ENCODE measurements at regions not wholly inside any gene's neighbourhood (a gene's known extent, or its start where the extent isn't known, plus 50 kb on each side); places are given as distances from the start of the nearest gene placed in this dataset.

- Histone ChIP-seq H3K27ac (ENCODE audit: low read length) (peak overlapping the region; percentile 11), H3K9me3 (ENCODE audit: control insufficient read depth, low read depth, low read length) (no peaks in the 10 kb centered on the region), H3K27me3 (ENCODE audit: control insufficient read depth, insufficient read depth, low read length) (no peaks in the 10 kb centered on the region), H3K36me3 (ENCODE audit: control insufficient read depth, insufficient read depth, low read length) (no peaks in the 10 kb centered on the region), H3K4me1 (ENCODE audit: control insufficient read depth, insufficient read depth, low read length) (peaks cover 6% of the 10 kb centered on the region), H3K4me3 (ENCODE audit: low read length) (no peak overlapping the region)
- no CpG with 5 or more reads among the region's 4 CpGs for WGBS (ENCODE audit: insufficient coverage, low lambda C conversion rate)
- peak in 1 of 2 donors; percentile 49 for DNase-seq
Measured at GRCh38 chr4:11732155-11732554, 303.5 kb upstream of the HS3ST1 start.

DNA sequence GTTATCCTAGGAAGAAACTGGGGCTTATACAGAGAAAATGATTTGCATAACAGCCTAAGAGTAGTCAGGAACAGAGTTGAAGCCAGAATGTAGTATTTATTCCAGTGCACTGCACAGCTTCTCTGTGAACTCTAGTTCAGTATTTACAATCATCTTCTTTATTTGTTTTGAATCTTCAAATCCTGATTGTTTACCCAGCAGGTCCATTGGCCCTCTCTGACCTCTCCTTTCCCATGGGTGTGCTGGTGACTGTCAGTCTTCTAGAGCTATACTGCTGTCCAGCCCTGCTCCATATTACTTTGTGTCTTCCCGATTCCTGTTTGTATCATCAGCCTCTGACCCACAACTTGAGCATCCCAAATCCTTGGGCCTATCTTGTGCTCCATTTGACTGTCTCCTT is 301.9 kb upstream of the HS3ST1 start:
- H3K9me3 ChIP-seq (ENCODE audit: control insufficient read depth, low read depth, low read length), result no peaks in the 10 kb centered on the region
- H3K27me3 ChIP-seq (ENCODE audit: control insufficient read depth, insufficient read depth, low read length), result no peaks in the 10 kb centered on the region
- no peaks in the 10 kb centered on the region for H3K36me3 ChIP-seq (ENCODE audit: control insufficient read depth, insufficient read depth, low read length)
- H3K4me3 ChIP-seq (ENCODE audit: low read length), result no peak overlapping the region
- no peak overlapping the region for H3K27ac ChIP-seq (ENCODE audit: low read length)
- peaks cover 6% of the 10 kb centered on the region for H3K4me1 ChIP-seq (ENCODE audit: control insufficient read depth, insufficient read depth, low read length)
- no CpG with 5 or more reads among the region's 1 CpG for whole genome bisulfite sequencing (ENCODE audit: insufficient coverage, low lambda C conversion rate)
- no peak for DNase-seq

DNA sequence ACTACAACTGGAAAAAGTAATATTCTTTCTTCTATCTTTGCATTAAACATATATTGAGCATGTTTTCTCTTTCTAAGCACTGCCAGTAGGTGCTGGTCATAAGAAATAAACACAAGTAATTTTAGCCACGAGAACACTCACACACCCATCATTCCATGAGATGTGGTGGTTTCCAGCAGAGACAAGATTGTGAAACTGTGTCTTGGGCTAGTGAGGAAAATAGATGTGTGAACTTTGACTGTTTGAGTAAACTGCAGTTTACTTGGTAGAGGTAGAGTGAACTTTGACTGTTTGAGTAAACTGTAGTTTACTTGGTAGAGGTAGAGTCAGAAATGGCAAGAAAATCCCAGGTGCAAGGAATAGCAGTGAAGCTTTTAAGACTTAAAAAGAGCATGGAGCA is 300.9 kb upstream of the HS3ST1 start:
- no peaks in the 10 kb centered on the region for H3K36me3 ChIP-seq (ENCODE audit: control insufficient read depth, insufficient read depth, low read length)
- no peak overlapping the region for H3K4me3 ChIP-seq (ENCODE audit: low read length)
- peak; percentile 25 to 76 for DNase-seq
- WGBS (ENCODE audit: insufficient coverage, low lambda C conversion rate), result no CpG with 5 or more reads among the region's 1 CpG
- H3K27ac ChIP-seq (ENCODE audit: low read length), result peak overlapping the region; percentile 64
- no peaks in the 10 kb centered on the region for H3K9me3 ChIP-seq (ENCODE audit: control insufficient read depth, low read depth, low read length)
- no peaks in the 10 kb centered on the region for H3K27me3 ChIP-seq (ENCODE audit: control insufficient read depth, insufficient read depth, low read length)
- H3K4me1 ChIP-seq (ENCODE audit: control insufficient read depth, insufficient read depth, low read length), result peaks cover 6% of the 10 kb centered on the region

GRCh38 chr4:11727903-11728564 is 299.3 kb upstream of the HS3ST1 start:
- Histone ChIP-seq H3K36me3 (ENCODE audit: control insufficient read depth, insufficient read depth, low read length) (no peaks in the 10 kb centered on the region), H3K4me3 (ENCODE audit: low read length) (no peak overlapping the region), H3K9me3 (ENCODE audit: control insufficient read depth, low read depth, low read length) (no peaks in the 10 kb centered on the region), H3K27me3 (ENCODE audit: control insufficient read depth, insufficient read depth, low read length) (no peaks in the 10 kb centered on the region), H3K27ac (ENCODE audit: low read length) (no peak overlapping the region), H3K4me1 (ENCODE audit: control insufficient read depth, insufficient read depth, low read length) (peaks cover 6% of the 10 kb centered on the region)
- WGBS (ENCODE audit: insufficient coverage, low lambda C conversion rate), result 100% methylated on average over 1 of the region's 3 CpGs
- DNase-seq, result no peak

- no peaks in the 10 kb centered on the region for H3K27me3 ChIP-seq (ENCODE audit: control insufficient read depth, insufficient read depth, low read length)
- no peak for DNase-seq
- no peaks in the 10 kb centered on the region for H3K9me3 ChIP-seq (ENCODE audit: control insufficient read depth, low read depth, low read length)
- H3K4me3 ChIP-seq (ENCODE audit: low read length), result no peak overlapping the region
- peaks cover 3% of the 10 kb centered on the region for H3K4me1 ChIP-seq (ENCODE audit: control insufficient read depth, insufficient read depth, low read length)
- H3K36me3 ChIP-seq (ENCODE audit: control insufficient read depth, insufficient read depth, low read length), result no peaks in the 10 kb centered on the region
- H3K27ac ChIP-seq (ENCODE audit: low read length), result no peak overlapping the region
Measured at GRCh38 chr4:11724731-11725130, 296.0 kb upstream of the HS3ST1 start.

- DNase-seq, result no peak
- H3K36me3 ChIP-seq (ENCODE audit: control insufficient read depth, insufficient read depth, low read length), result no peaks in the 10 kb centered on the region
- no peaks in the 10 kb centered on the region for H3K27me3 ChIP-seq (ENCODE audit: control insufficient read depth, insufficient read depth, low read length)
- H3K4me1 ChIP-seq (ENCODE audit: control insufficient read depth, insufficient read depth, low read length), result peaks cover 3% of the 10 kb centered on the region
- no peak overlapping the region for H3K4me3 ChIP-seq (ENCODE audit: low read length)
- WGBS (ENCODE audit: insufficient coverage, low lambda C conversion rate), result 73% methylated on average over 2 of the region's 4 CpGs
- no peak overlapping the region for H3K27ac ChIP-seq (ENCODE audit: low read length)
- no peaks in the 10 kb centered on the region for H3K9me3 ChIP-seq (ENCODE audit: control insufficient read depth, low read depth, low read length)
Measured at GRCh38 chr4:11722223-11722622, 293.5 kb upstream of the HS3ST1 start.

DNA sequence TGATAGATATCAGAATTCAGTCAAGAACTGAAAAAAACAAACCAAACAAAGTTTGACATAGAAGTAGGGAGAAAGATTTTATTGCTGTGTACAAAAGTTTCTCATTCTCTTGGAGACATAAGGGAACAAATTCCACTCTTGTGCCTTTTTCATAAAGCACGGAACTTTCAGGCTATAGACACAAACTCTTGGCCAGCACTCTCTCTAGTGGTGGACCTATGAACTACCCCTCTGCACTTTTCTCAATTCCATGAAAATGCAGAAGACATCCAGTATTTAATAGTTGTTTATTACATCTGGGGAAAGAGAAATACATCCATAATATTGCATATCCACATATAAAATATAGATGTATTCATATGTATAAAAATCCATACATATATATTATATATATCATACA is 291.6 kb upstream of the HS3ST1 start:
- H3K4me3 ChIP-seq (ENCODE audit: low read length), result no peak overlapping the region
- no CpG with 5 or more reads among the region's 1 CpG for whole genome bisulfite sequencing (ENCODE audit: insufficient coverage, low lambda C conversion rate)
- no peak overlapping the region for H3K27ac ChIP-seq (ENCODE audit: low read length)
- peaks cover 3% of the 10 kb centered on the region for H3K4me1 ChIP-seq (ENCODE audit: control insufficient read depth, insufficient read depth, low read length)
- H3K36me3 ChIP-seq (ENCODE audit: control insufficient read depth, insufficient read depth, low read length), result no peaks in the 10 kb centered on the region
- H3K9me3 ChIP-seq (ENCODE audit: control insufficient read depth, low read depth, low read length), result no peaks in the 10 kb centered on the region
- peak; percentile 18 to 42 for DNase-seq
- no peaks in the 10 kb centered on the region for H3K27me3 ChIP-seq (ENCODE audit: control insufficient read depth, insufficient read depth, low read length)

GRCh38 chr4:11719879-11720278 is 291.2 kb upstream of the HS3ST1 start:
- no peak overlapping the region for H3K27ac ChIP-seq (ENCODE audit: low read length)
- H3K4me1 ChIP-seq (ENCODE audit: control insufficient read depth, insufficient read depth, low read length), result peaks cover 3% of the 10 kb centered on the region
- DNase-seq, result no peak
- WGBS (ENCODE audit: insufficient coverage, low lambda C conversion rate), result no CpG with 5 or more reads among the region's 4 CpGs
- no peak overlapping the region for H3K4me3 ChIP-seq (ENCODE audit: low read length)
- no peaks in the 10 kb centered on the region for H3K9me3 ChIP-seq (ENCODE audit: control insufficient read depth, low read depth, low read length)
- no peaks in the 10 kb centered on the region for H3K27me3 ChIP-seq (ENCODE audit: control insufficient read depth, insufficient read depth, low read length)
- H3K36me3 ChIP-seq (ENCODE audit: control insufficient read depth, insufficient read depth, low read length), result no peaks in the 10 kb centered on the region

- Histone ChIP-seq H3K9me3 (ENCODE audit: control insufficient read depth, low read depth, low read length) (no peaks in the 10 kb centered on the region), H3K27me3 (ENCODE audit: control insufficient read depth, insufficient read depth, low read length) (no peaks in the 10 kb centered on the region), H3K36me3 (ENCODE audit: control insufficient read depth, insufficient read depth, low read length) (no peaks in the 10 kb centered on the region), H3K4me3 (ENCODE audit: low read length) (no peak overlapping the region), H3K4me1 (ENCODE audit: control insufficient read depth, insufficient read depth, low read length) (peaks cover 3% of the 10 kb centered on the region), H3K27ac (ENCODE audit: low read length) (no peak overlapping the region)
- no CpG with 5 or more reads among the region's 3 CpGs for WGBS (ENCODE audit: insufficient coverage, low lambda C conversion rate)
- no peak for DNase-seq
Measured at GRCh38 chr4:11715753-11716521, 287.2 kb upstream of the HS3ST1 start.

DNA sequence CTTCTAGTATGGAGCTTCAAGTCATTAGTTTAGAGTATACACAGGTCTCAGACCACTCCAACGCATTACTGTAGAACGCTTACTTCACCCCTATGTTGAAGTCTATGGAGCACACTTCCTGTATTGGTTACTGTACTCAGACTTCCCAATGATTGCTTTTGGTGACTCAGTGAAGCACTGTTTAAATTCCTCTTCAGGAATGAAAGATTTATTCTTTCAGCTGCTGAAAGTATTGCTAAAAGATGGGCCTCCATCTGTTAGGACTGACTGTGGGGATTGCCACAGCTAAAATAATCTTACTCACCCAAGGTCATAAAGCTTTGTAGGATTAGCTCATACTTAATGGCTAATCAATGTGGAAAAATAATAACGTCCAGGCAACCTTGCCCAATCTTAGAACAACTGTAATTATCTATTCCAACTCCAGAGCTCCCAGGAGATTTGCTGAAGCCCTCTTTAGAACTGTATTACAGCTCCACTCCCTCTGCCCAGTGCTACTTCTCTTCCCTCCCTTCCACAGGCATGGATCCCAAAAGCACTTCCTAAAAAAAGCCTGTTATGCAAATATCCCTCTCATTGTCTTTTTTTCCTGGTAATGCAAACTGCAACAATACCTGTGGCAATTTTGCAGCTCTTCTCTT is 281.9 kb upstream of the HS3ST1 start:
- H3K36me3 ChIP-seq (ENCODE audit: control insufficient read depth, insufficient read depth, low read length), result no peaks in the 10 kb centered on the region
- H3K27ac ChIP-seq (ENCODE audit: low read length), result no peak overlapping the region
- H3K9me3 ChIP-seq (ENCODE audit: control insufficient read depth, low read depth, low read length), result no peaks in the 10 kb centered on the region
- no peaks in the 10 kb centered on the region for H3K4me1 ChIP-seq (ENCODE audit: control insufficient read depth, insufficient read depth, low read length)
- no peak overlapping the region for H3K4me3 ChIP-seq (ENCODE audit: low read length)
- no peak for DNase-seq
- WGBS (ENCODE audit: insufficient coverage, low lambda C conversion rate), result no CpG with 5 or more reads among the region's 3 CpGs
- H3K27me3 ChIP-seq (ENCODE audit: control insufficient read depth, insufficient read depth, low read length), result no peaks in the 10 kb centered on the region
